ENCODE measurements at regions not wholly inside any gene's neighbourhood (a gene's known extent, or its start where the extent isn't known, plus 50 kb on each side); places are given as distances from the start of the nearest gene placed in this dataset.

GRCh38 chr2:59322870-59323269 lies 1081.7 kb upstream of the FANCL start:
- TF ChIP-seq HDAC2 (IDR thresholded peaks at IDR 0.05) (no peak), MAX (IDR thresholded peaks at IDR 0.05) (no peak)

Measured in A549 (cell line).